Activated T-helper 17 cell treated with anti-CD3 and anti-CD28 coated beads, Interleukin-2, amount 50 U/mL, for 72 hours (primary cell): ENCODE measurements at regions not wholly inside any gene's neighbourhood (a gene's known extent, or its start where the extent isn't known, plus 50 kb on each side); places are given as distances from the start of the nearest gene placed in this dataset.
"Not testable (repeated sequence)": the region's sequence is repeated elsewhere in the genome, so short reads cannot be mapped to it uniquely, and the experiment has no call there.

Source experiments
- ATAC-seq: fragments of 150-1000 bp; cut with Tn5 transposase; replicated peaks from 2 replicates; pipeline ENCODE4 v1.10.0; 2021; ENCODE audit warnings: mild to moderate bottlenecking, moderate library complexity
- H3K27ac Mint-ChIP-seq: one replicate; pipeline ENCODE4 v1.8.0; 2022; ENCODE audit warnings: mixed read lengths
- H3K27me3 Mint-ChIP-seq: one replicate; pipeline ENCODE4 v1.8.0; 2022; ENCODE audit warnings: mixed read lengths
- H3K36me3 Mint-ChIP-seq: one replicate; pipeline ENCODE4 v1.8.0; 2022; ENCODE audit warnings: low read depth, mild to moderate bottlenecking, mixed read lengths
- H3K4me1 Mint-ChIP-seq: one replicate; pipeline ENCODE4 v1.8.0; 2022; ENCODE audit warnings: mixed read lengths
- H3K4me3 Mint-ChIP-seq: one replicate; pipeline ENCODE4 v1.8.0; 2022; ENCODE audit warnings: mild to moderate bottlenecking, mixed read lengths
- H3K9me3 Mint-ChIP-seq: one replicate; pipeline ENCODE4 v1.8.0; 2022; ENCODE audit warnings: mixed read lengths

DNA sequence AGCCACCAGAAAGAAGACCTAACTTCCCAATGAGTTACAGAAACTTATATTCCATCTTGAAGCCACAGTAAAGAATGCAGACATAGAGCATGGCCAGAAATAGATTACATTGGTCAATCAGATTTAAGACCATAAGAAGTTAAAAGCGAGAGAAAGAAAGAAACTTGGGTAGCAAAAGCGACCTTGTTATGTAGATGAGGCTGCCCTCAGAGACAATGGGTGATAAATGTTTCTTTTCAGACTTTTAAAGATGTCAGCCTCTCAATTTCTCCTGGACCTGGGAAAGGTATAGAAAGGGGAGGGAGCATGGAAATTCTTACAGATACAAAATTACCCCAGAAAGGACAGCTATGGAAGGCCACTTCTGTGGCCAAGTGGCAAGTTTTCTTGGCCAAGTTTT is 732.6 kb upstream of the LUZP2 start:
- Mint-ChIP-seq H3K36me3 (no peaks in the 10 kb centered on the region), H3K27ac (no peak overlapping the region), H3K27me3 (no peaks in the 10 kb centered on the region), H3K9me3 (peaks cover 5% of the 10 kb centered on the region), H3K4me1 (no peaks in the 10 kb centered on the region), H3K4me3 (no peak overlapping the region)
- no peak for ATAC-seq

DNA sequence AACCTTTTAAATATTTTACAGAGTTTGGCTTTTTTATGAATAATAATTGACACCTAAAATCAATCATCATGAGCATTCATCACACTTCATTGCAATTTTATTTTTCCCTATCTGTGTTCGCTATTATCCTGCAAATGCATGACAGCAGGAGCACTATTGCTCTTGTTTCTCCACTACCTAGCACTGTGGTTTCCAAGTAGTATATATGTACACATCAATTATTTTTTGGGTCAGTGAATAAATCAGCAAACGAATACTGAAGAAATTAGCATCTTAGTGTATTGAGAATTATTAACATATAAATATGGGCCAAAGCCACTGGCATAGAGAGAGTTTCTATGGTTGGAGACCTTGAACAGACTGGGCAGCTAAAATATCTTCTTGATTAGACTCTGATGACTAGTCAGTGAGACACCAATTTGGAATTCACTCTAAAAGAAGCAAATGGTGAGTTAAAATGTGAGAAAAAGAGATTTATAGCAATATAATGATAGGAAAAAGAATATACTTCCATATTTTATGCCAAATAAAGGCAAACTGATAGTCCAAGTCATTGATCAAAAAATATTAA is 731.1 kb upstream of the LUZP2 start:
- Mint-ChIP-seq H3K27ac (no peak overlapping the region), H3K27me3 (no peaks in the 10 kb centered on the region), H3K9me3 (peaks cover 5% of the 10 kb centered on the region), H3K36me3 (no peaks in the 10 kb centered on the region), H3K4me3 (no peak overlapping the region), H3K4me1 (no peaks in the 10 kb centered on the region)
- no peak for ATAC-seq

DNA sequence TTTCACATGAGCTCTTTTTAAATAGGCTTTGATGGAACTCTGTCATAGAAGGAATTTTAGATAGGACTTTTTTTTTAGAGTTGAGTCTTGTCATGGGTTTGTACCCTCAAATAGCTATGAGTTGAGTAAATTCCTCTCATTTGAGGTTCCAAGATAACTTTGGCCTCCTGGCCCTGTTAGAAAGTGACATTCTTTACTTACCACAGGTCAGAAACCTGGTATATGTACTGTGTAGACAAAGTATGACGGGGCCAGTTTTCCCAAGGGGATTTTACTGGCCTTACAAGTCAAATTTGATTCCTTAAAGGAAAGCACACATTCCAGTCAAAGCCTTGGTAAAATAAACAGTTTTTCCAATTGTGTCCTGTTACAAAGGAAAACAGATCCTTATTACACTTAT is 729.3 kb upstream of the LUZP2 start:
- Mint-ChIP-seq H3K27me3 (no peaks in the 10 kb centered on the region), H3K4me1 (no peaks in the 10 kb centered on the region), H3K27ac (no peak overlapping the region), H3K36me3 (no peaks in the 10 kb centered on the region), H3K4me3 (no peak overlapping the region), H3K9me3 (peaks cover 9% of the 10 kb centered on the region)
- no peak for ATAC-seq

DNA sequence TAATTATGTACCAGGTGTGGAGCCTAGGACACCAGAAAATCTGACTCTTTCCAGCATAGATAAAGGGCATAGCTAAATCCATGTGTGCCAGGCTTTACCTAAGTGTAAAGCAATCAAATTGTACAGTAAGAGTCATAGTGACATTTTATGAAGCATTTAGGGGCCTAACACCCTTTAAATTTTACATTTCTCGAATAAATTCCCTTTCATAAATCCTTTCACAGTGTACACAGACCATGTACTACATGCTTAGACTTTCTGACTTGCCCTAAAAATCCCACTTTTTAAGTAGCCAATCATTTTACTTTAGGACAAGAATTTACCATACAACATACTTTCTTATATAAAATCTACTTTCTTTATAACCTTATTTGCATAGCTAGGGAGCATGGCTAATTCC is 727.6 kb upstream of the LUZP2 start:
- ATAC-seq = no peak
- no peaks in the 10 kb centered on the region for H3K36me3 Mint-ChIP-seq
- no peak overlapping the region for H3K4me3 Mint-ChIP-seq
- peaks cover 6% of the 10 kb centered on the region for H3K9me3 Mint-ChIP-seq
- H3K4me1 Mint-ChIP-seq = no peaks in the 10 kb centered on the region
- H3K27ac Mint-ChIP-seq = no peak overlapping the region
- no peaks in the 10 kb centered on the region for H3K27me3 Mint-ChIP-seq

DNA sequence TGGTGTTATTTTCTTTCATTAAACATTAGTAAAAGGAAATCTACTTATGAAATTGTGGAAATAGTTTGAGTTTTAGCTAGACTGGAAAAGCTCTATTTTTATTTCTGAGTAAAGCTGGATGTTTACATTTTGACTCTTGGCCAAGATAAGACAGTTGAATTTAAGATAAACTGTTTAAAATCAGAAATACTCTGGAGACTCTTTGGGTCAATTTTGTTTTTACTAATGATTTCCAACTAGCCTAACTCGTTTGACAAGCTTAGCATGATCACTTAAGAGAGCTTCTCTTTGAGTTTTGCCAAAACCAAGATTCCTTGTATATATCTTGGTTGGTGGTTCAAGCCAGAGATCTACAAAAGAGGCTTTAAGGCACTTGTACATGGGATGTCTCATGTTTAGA is 724.8 kb upstream of the LUZP2 start:
- Mint-ChIP-seq H3K4me3 (no peak overlapping the region), H3K27ac (no peak overlapping the region), H3K36me3 (no peaks in the 10 kb centered on the region), H3K27me3 (no peaks in the 10 kb centered on the region), H3K4me1 (no peaks in the 10 kb centered on the region), H3K9me3 (peaks cover 4% of the 10 kb centered on the region)
- no peak for ATAC-seq

DNA sequence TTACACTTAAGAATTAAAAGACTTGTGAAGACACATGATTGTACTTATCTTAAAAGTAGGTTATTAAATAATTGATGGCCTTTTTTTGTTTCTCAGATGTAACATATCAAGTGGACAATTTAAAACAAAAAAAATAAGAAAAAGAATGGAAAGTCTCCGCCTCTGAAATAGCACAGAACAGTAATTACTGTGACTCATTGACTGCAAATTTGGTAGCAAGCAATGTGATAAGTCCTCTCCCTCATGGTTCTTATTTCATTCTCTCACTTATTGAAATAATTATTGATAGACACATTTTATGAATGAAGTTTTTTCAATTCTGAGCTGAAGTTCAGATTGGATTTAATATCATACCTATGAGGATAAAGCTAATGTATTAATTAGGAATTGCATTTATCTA is 717.9 kb upstream of the LUZP2 start:
- H3K27ac Mint-ChIP-seq = no peak overlapping the region
- H3K36me3 Mint-ChIP-seq = no peaks in the 10 kb centered on the region
- H3K9me3 Mint-ChIP-seq = peaks cover 5% of the 10 kb centered on the region
- no peaks in the 10 kb centered on the region for H3K27me3 Mint-ChIP-seq
- H3K4me3 Mint-ChIP-seq = no peak overlapping the region
- ATAC-seq = no peak
- H3K4me1 Mint-ChIP-seq = no peaks in the 10 kb centered on the region

DNA sequence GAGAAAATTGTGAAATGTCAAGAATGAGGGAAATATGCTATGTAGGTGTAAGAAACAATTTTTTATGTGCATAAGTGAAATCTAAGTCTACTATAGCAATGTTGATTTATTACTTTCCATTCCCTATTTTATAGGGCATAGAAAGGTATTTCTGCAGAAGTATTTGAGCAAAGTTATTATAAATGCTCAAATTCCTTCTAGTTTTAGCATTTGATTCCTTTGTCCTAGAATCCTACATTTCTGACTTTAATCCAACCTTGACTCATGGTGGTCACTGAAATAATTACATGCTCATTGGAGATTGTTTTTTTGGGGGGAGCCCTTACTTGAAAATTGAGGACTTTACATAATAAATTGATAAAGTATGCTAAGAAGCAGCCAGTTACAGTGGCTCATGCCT is 716.6 kb upstream of the LUZP2 start:
- Mint-ChIP-seq H3K36me3 (no peaks in the 10 kb centered on the region), H3K4me3 (no peak overlapping the region), H3K4me1 (no peaks in the 10 kb centered on the region), H3K27ac (no peak overlapping the region), H3K9me3 (peaks cover 5% of the 10 kb centered on the region), H3K27me3 (no peaks in the 10 kb centered on the region)
- no peak for ATAC-seq

DNA sequence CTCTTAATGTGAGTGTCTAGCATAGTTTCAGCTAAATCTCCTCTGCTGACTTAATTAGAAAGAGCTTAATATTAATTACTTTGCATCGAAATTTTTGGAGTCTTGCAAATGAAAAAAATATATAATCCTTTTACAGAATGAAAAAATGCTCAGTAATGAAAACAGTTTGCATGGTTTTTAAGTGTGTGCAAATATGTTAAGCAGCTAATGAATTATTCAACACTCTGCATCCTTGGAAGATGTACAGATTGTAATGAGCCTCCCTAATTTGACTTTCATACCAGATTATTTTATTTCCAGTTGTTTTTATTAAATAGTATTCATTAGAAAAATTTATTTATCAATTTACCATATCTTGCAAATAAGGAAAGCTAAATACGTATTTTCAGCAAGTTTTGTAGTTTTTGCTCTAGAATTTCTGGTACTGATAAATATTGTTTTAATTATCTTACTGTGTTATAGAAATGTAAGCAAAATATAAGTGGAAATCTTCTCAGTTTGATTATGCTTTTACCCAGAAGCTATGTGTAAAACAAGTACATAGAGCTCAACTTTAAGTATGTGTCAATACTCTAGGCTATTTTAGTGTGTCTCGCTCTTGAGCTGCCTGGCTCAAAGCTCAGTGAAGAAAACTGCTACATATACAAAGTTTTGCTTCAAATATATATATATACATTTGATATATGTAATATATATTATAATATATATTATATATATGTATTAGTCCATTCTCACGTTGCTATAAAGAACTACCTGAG is 714.9 kb upstream of the LUZP2 start:
- no peaks in the 10 kb centered on the region for H3K27me3 Mint-ChIP-seq

DNA sequence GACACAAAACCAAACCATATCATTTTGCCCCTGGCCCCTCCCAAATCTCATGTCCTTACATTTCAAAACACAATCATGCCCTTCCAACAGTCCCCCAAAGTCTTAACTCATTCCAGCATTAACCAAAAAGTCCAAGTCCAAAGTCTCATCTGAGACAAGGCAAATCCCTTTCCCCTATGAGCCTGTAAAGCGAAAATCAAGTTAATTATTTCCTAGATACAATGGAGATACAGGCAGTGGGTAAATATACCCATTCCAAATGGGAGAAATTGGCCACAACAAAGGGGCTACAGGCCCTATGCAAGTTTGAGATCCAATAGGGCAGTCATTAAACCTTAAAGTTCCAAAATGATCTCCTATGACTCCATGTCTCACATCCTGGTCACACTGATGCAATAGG is 709.9 kb upstream of the LUZP2 start:
- not testable (repeated sequence) for H3K27ac Mint-ChIP-seq

More for the DNA sequence above, 714.9 kb upstream of the LUZP2 start:
- ATAC-seq = no peak
- H3K9me3 Mint-ChIP-seq = peaks cover 16% of the 10 kb centered on the region
- H3K36me3 Mint-ChIP-seq = no peaks in the 10 kb centered on the region
- H3K4me1 Mint-ChIP-seq = no peaks in the 10 kb centered on the region
- H3K27ac Mint-ChIP-seq = no peak overlapping the region
- H3K4me3 Mint-ChIP-seq = no peak overlapping the region

DNA sequence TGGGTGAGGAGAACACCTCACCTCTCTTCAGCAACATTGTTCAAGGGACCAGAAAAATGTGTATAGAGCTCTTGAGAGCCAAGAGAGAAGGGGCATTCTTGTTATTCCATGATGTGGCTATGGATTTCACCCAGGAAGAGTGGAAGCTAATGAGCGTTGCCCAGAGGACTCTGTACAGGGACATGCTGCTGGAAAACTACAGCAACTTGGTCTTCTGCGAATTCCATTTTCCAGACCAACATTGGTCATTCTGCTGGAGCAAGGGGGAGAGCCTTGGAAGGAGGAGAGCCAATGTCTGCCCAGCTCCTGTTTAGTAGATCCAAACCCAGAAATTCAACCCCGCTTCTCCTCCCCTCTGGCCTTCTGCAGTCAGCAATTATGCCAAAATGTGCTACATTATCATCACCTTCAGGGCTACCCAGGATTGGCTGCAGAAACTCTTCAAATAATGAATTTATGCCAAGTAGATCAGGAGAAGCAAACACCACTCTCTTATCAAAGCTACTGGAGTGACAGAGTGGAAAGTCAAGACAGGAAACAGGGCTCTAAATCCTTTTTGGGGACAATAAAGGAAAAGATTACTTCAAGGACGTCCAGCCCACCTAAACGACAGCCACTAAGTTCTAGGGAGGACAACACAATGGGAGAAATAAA is 707.5 kb upstream of the LUZP2 start:
- Mint-ChIP-seq H3K36me3 (no peaks in the 10 kb centered on the region), H3K27me3 (no peaks in the 10 kb centered on the region), H3K9me3 (peaks cover 20% of the 10 kb centered on the region), H3K27ac (no peak overlapping the region), H3K4me1 (no peaks in the 10 kb centered on the region), H3K4me3 (no peak overlapping the region)
- ATAC-seq = no peak

More for the DNA sequence above, 709.9 kb upstream of the LUZP2 start:
- not testable (repeated sequence) for H3K36me3 Mint-ChIP-seq, H3K27me3 Mint-ChIP-seq, H3K4me3 Mint-ChIP-seq, ATAC-seq, H3K4me1 Mint-ChIP-seq
- H3K9me3 Mint-ChIP-seq = peaks cover 20% of the 10 kb centered on the region

DNA sequence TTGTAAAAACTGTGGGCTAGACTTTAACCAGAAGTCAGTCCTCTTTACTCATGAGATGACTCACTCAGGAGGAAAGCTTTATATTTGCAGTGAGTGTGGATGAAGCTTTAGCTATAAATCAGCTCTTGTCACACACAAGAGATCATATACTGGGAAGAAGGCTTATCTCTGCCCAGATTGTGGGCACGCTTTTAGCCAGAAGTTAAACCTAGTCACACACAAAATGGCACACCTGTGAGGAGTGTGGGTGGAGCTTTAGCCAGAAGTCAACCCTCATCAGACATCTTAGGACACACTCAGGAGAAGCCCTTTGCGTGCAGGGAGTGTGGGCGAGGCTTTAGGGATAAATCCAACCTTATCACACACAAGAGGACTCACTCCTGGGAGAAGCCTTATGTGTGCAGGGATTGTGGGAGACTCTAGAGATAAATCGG is 706.9 kb upstream of the LUZP2 start:
- Mint-ChIP-seq H3K9me3 (peaks cover 20% of the 10 kb centered on the region), H3K36me3 (no peaks in the 10 kb centered on the region), H3K27me3 (no peaks in the 10 kb centered on the region), H3K27ac (no peak overlapping the region), H3K4me1 (no peaks in the 10 kb centered on the region), H3K4me3 (no peak overlapping the region)
- no peak for ATAC-seq

DNA sequence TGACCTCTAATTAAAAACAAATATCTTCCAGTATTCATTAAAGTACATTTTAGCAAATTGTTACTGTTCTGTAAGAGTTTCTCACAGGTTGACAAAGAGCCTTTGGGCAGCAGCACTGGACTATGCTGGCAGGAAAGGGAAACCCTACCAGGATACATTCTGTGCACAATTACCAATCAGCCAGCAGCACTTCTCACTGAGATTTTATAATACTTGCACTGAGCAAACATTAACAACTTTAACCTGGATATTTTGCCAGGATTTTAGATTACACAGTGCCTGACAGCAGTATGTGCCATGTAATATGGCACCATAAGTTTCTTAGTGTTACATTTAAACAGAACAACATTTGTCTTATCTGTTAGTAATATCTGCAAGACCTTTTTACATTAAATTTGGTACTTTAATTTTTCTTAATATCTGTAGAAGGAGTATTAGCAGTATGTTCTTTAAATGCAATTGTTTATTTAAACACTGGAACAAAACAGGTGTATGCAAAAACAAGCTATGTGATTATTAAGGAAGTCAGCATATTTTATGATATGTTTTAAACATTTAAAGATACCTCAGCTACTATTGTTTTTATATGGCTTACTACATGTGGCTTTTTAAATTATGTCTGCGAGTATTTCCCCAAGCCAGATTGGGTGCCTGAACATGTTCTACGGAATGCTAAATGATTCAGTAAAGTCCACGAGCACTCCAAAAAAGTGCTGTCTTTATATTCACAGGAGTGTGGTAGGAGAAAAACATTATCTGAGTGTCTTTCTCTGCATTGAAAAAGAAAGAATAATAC is 699.0 kb upstream of the LUZP2 start:
- H3K4me3 Mint-ChIP-seq = no peak overlapping the region
- no peaks in the 10 kb centered on the region for H3K4me1 Mint-ChIP-seq
- H3K9me3 Mint-ChIP-seq = no peaks in the 10 kb centered on the region
- H3K27ac Mint-ChIP-seq = no peak overlapping the region
- ATAC-seq = no peak
- no peaks in the 10 kb centered on the region for H3K27me3 Mint-ChIP-seq
- no peaks in the 10 kb centered on the region for H3K36me3 Mint-ChIP-seq

DNA sequence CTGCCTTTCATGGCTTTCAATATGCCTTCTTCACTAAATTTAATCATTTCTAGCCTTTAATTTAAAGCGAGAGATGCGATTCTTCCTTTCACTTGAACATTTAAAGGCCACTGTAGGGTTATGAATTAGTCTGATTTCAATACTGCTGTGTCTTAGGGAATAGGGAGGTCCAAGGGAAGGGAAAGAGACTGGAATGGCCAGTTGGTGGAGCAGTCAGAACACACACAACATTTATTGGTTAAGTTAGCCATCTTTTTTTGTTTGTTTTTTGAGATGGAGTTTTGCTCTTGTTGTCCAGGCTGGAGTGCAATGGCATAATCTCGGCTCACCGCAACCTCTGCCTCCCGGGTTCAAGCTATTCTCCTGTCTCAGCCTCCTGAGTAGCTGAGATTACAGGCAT is 662.5 kb upstream of the LUZP2 start:
- not testable (repeated sequence) for H3K4me3 Mint-ChIP-seq, H3K36me3 Mint-ChIP-seq, H3K27me3 Mint-ChIP-seq

DNA sequence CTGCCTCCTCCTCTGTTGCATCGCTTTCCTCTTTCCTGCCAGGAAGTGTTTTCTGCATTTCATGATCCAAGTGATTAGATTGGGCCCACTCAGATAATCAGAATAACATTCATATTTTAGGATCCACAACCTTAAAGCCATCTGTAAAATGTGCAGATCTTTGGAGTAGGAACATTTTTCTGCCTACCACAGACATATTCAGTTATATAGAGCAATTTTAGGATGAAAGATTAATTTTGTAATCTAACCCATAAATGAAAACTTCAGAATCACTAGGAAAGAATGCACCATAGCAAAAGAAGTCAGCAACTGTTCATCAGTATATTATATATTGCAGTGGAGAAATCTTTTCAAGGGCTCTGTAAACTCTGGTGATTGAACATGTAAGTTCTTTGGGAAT is 659.9 kb upstream of the LUZP2 start:
- no peaks in the 10 kb centered on the region for H3K36me3 Mint-ChIP-seq
- no peaks in the 10 kb centered on the region for H3K27me3 Mint-ChIP-seq
- peaks cover 16% of the 10 kb centered on the region for H3K9me3 Mint-ChIP-seq
- no peaks in the 10 kb centered on the region for H3K4me1 Mint-ChIP-seq
- no peak for ATAC-seq
- no peak overlapping the region for H3K4me3 Mint-ChIP-seq
- no peak overlapping the region for H3K27ac Mint-ChIP-seq

More for the DNA sequence above, 662.5 kb upstream of the LUZP2 start:
- not testable (repeated sequence) for H3K4me1 Mint-ChIP-seq, ATAC-seq, H3K27ac Mint-ChIP-seq
- H3K9me3 Mint-ChIP-seq = peaks cover 16% of the 10 kb centered on the region
